Tibial nerve (tissue), 4 donors: ENCODE measurements at regions not wholly inside any gene's neighbourhood (a gene's known extent, or its start where the extent isn't known, plus 50 kb on each side); places are given as distances from the start of the nearest gene placed in this dataset.

Experiments used
- DNase-seq, 2 donors: peaks; one replicate each; pipeline ENCODE4 v3.0.0-alpha.2; 2019; ENCODE audit warnings: low spot score in 2 of 2
- H3K27ac ChIP-seq, 4 donors: fragments of 200-600 bp; sonication (generic) in 3 of 4; one replicate each; pipeline ENCODE4 v1.5.1; 2017 to 2019; ENCODE audit warnings: mild to moderate bottlenecking in 1 of 4
- H3K27me3 ChIP-seq, 2 donors: fragments of 200-600 bp; sonication (generic) in 1 of 2; one replicate each; pipeline versions ENCODE4 v1.5.1 to v1.6.0; 2017 to 2019
- H3K36me3 ChIP-seq, 3 donors: fragments of 200-600 bp; sonication (generic); one replicate each; pipeline ENCODE4 v1.5.1; 2018 to 2019
- H3K4me1 ChIP-seq, 4 donors: fragments of 200-600 bp; sonication (generic) in 3 of 4; one replicate each; pipeline ENCODE4 v1.5.1; 2017 to 2019
- H3K4me3 ChIP-seq, 4 donors: fragments of 200-600 bp; sonication (generic) in 3 of 4; one replicate each; pipeline ENCODE4 v1.5.1; 2017 to 2019; ENCODE audit warnings: mild to moderate bottlenecking in 1 of 4, moderate library complexity in 1 of 4
- H3K9me3 ChIP-seq, 4 donors: fragments of 200-600 bp; sonication (generic) in 3 of 4; one replicate each; pipeline ENCODE4 v1.5.1; 2017 to 2019
- CTCF ChIP-seq, 5 experiments: fragments of 200-600 bp in 3 of 5; fragments of 450-650 bp in 2 of 5; sonication (generic) in 3 of 5; IDR thresholded peaks; one replicate each; pipeline ENCODE4 v1.5.1; 2016 to 2019; ENCODE audit warnings: antibody characterized with exemption in 5 of 5, mild to moderate bottlenecking in 3 of 5, moderate library complexity in 2 of 5
- EP300 ChIP-seq, 2 donors: sonication (generic); formaldehyde crosslinking; IDR thresholded peaks; one replicate each; pipeline ENCODE4 v1.6.1; 2017; ENCODE audit warnings: antibody characterized with exemption in 2 of 2, mild to moderate bottlenecking in 1 of 2
- POLR2A ChIP-seq, 2 donors: fragments of 450-650 bp; IDR thresholded peaks; one replicate each; pipeline ENCODE4 v1.6.1; 2017; ENCODE audit warnings: antibody characterized with exemption in 2 of 2, mild to moderate bottlenecking in 2 of 2, moderate library complexity in 2 of 2
- WGBS, 2 donors: methylation state at CpG; one replicate each; pipeline ENCODE4 v1.1.5; 2018; 5-methylcytosine and 5-hydroxymethylcytosine counted together

- Histone ChIP-seq H3K36me3 (no peaks in the 10 kb centered on the region), H3K27ac (no peak overlapping the region), H3K4me1 (no peaks in the 10 kb centered on the region), H3K9me3 (no peaks in the 10 kb centered on the region), H3K4me3 (no peak overlapping the region), H3K27me3 (no peaks in the 10 kb centered on the region)
- DNase-seq: no peak
- WGBS, 2 donors: 88 to 90% methylated on average over 2 of the region's 2 CpGs
- TF ChIP-seq CTCF (IDR thresholded peaks at IDR 0.05) (no peak), EP300 (IDR thresholded peaks at IDR 0.05) (no peak), POLR2A (IDR thresholded peaks at IDR 0.05) (no peak)
Observed at GRCh38 chr15:62862717-62863116, 179.8 kb upstream of the TPM1 start.

DNA sequence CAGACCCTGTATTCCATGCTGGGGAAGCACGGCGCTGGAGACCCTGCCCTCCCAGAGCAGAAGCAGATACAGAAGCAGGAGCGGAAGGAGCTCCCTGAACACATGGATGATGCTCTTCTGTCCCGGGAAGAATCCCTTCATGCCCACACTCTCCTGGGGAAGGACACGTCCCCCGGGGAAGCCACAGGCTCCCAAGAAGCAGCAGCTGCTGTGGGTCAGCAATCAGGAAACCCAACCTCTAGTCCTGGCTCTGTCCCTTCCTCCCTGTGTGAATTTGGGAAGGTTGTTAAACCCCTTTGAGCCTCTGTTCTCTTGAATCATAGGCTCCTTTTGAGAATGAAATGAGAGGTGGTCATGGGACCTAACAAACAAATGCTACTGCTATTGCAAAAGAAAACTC is 176.2 kb upstream of the TPM1 start:
- TF ChIP-seq EP300 (IDR thresholded peaks at IDR 0.05): no peak
- TF ChIP-seq CTCF (IDR thresholded peaks at IDR 0.05): no peak
- no peak for TF ChIP-seq POLR2A (IDR thresholded peaks at IDR 0.05)
- Histone ChIP-seq H3K9me3 (peaks cover 0 to 4% (median 0%) of the 10 kb centered on the region in 4 donors), H3K4me1 (no peaks in the 10 kb centered on the region), H3K27ac (no peak overlapping the region), H3K36me3 (no peaks in the 10 kb centered on the region), H3K27me3 (no peaks in the 10 kb centered on the region), H3K4me3 (no peak overlapping the region)
- WGBS, 2 donors: 82 to 91% methylated on average over 6 of the region's 6 CpGs
- DNase-seq: no peak

DNA sequence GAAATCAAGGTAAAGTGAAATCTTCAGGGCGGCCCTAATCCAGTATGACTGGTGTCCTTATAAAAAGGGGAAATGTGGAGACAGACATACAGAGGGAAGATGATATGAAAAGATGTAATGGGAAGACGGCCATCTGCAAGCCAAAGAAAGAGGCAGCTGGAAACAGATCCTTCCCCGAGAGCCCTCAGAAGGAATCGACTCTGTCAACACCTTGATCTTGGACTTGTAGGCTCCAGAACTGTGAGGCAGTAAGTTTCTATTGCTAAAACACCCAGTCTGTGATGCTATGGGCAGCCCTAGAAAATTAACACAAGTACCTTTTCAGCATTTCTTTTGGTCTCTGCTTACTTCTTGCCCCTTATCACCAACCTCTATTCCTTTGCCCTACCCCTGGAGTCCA is 174.7 kb upstream of the TPM1 start:
- 89 to 90% methylated on average over 4 of the region's 4 CpGs for WGBS, 2 donors
- Histone ChIP-seq H3K27me3 (no peaks in the 10 kb centered on the region), H3K4me3 (no peak overlapping the region), H3K9me3 (peaks cover 0 to 4% (median 0%) of the 10 kb centered on the region in 4 donors), H3K36me3 (no peaks in the 10 kb centered on the region), H3K4me1 (no peaks in the 10 kb centered on the region), H3K27ac (no peak overlapping the region)
- no peak for TF ChIP-seq POLR2A (IDR thresholded peaks at IDR 0.05)
- TF ChIP-seq CTCF (IDR thresholded peaks at IDR 0.05): no peak
- TF ChIP-seq EP300 (IDR thresholded peaks at IDR 0.05): no peak
- DNase-seq: no peak

DNA sequence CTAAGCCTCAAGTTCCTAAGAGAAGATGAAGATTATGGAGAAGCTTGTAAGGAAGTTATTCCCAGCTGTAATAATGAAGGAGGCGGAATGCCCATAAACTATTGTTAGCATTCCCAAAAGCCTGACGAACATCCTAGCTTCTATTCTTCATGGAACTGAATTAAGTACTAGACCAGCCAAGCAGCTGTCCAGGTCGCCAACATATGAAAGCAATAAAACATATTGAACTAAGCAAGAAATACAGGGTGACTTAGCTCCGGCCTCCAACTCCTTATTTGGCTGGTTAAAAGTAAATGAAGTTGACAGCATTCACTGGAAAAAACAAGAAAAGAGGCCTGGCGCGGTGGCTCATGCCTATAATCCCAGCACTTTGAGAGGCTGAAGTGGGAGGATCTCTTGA is 174.0 kb upstream of the TPM1 start:
- Histone ChIP-seq H3K4me1 (no peaks in the 10 kb centered on the region), H3K27me3 (no peaks in the 10 kb centered on the region), H3K9me3 (peaks cover 0 to 4% (median 0%) of the 10 kb centered on the region in 4 donors), H3K27ac (no peak overlapping the region), H3K36me3 (no peaks in the 10 kb centered on the region), H3K4me3 (no peak overlapping the region)
- 64 to 80% methylated on average over 6 of the region's 6 CpGs for WGBS, 2 donors
- TF ChIP-seq EP300 (IDR thresholded peaks at IDR 0.05): no peak
- no peak for TF ChIP-seq CTCF (IDR thresholded peaks at IDR 0.05)
- TF ChIP-seq POLR2A (IDR thresholded peaks at IDR 0.05): no peak
- DNase-seq: no peak

- no peaks in the 10 kb centered on the region for H3K27me3 ChIP-seq
- TF ChIP-seq POLR2A (IDR thresholded peaks at IDR 0.05): no peak
- no peak for TF ChIP-seq CTCF (IDR thresholded peaks at IDR 0.05)
- no peak for TF ChIP-seq EP300 (IDR thresholded peaks at IDR 0.05)
- 97% methylated on average over 2 of the region's 2 CpGs for WGBS, 2 donors
- no peak overlapping the region for H3K4me3 ChIP-seq
- DNase-seq: no peak
- H3K36me3 ChIP-seq: no peaks in the 10 kb centered on the region
- no peak overlapping the region for H3K27ac ChIP-seq
- peaks cover 0 to 4% (median 0%) of the 10 kb centered on the region in 4 donors for H3K9me3 ChIP-seq
- no peaks in the 10 kb centered on the region for H3K4me1 ChIP-seq
Observed at GRCh38 chr15:62869116-62869515, 173.4 kb upstream of the TPM1 start.
